ENCODE measurements at regions not wholly inside any gene's neighbourhood (a gene's known extent, or its start where the extent isn't known, plus 50 kb on each side); places are given as distances from the start of the nearest gene placed in this dataset.

DNA sequence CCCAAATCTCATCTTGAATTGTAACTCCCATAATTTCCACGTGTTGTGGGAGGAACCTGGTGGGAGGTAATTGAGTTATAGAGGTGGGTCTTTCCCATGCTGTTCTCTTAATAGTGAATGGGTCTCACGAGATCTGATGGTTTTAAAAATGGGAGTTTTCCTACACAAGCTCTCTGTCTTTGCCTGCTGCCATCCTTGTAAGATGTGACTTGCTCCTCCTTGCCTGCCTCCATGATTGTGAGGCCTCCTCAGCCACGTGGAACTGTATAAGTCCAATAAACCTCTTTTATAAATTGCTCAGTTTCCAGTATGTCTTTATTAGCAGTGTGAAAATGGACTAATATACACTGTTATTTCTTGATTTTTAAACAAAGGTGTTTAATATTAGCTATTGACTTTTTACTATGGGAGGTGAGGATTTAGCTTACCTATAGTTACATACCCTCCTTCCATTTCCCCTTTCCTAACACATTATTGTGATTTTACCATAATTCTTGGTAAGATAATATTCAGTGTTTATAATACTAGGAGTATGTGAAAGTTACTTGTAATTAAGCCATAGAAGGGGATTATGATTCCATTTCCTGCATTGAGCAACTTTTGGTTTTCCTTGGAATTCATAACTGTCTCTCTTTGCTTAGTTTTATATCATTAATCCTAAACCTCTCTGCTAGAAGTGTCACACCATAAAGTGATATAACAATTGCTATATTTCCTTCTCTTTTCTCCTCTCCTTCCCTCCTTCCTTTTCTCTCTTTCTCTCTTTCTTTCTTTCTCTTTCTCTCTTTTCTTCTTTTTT, 151.0 kb upstream of the KRAS start:
- TF ChIP-seq CTCF (IDR thresholded peaks at IDR 0.05) = no peak
- TF ChIP-seq POLR2A (IDR thresholded peaks at IDR 0.05) = no peak
